IMR-90 (cell line): ENCODE measurements at regions not wholly inside any gene's neighbourhood (a gene's known extent, or its start where the extent isn't known, plus 50 kb on each side); places are given as distances from the start of the nearest gene placed in this dataset.

Source experiments
- CEBPB ChIP-seq: IDR thresholded peaks from 2 replicates; pipeline ENCODE4 v1.6.1; 2012; ENCODE audit warnings: low read depth, low read length, improper control_type of control experiment
- CTCF ChIP-seq: conservative IDR thresholded peaks from 2 replicates; pipeline ENCODE4 v1.5.1; 2012; ENCODE audit warnings: mild to moderate bottlenecking, low read depth, low read length, improper control_type of control experiment
- MAZ ChIP-seq: IDR thresholded peaks from 2 replicates; pipeline ENCODE4 v1.6.1; 2012; ENCODE audit warnings: low read depth, mild to moderate bottlenecking, low read length, improper control_type of control experiment, moderate library complexity, borderline replicate concordance
- MXI1 ChIP-seq: IDR thresholded peaks from 2 replicates; pipeline ENCODE4 v1.6.1; 2012; ENCODE audit warnings: low read depth, mild to moderate bottlenecking, low read length, moderate library complexity, borderline replicate concordance
- NFE2L2 ChIP-seq: fragments of 150-350 bp; IDR thresholded peaks from 2 replicates; pipeline ENCODE4 v1.6.1; 2016; ENCODE audit warnings: low read depth, mild to moderate bottlenecking, low read length
- POLR2A ChIP-seq: IDR thresholded peaks from 2 replicates; pipeline ENCODE4 v1.6.1; 2012; ENCODE audit warnings: mild to moderate bottlenecking, low read depth, low read length
- SMC3 ChIP-seq: fragments of 150-350 bp; IDR thresholded peaks from 2 replicates; pipeline ENCODE4 v1.6.1; 2016; ENCODE audit warnings: low read depth, mild to moderate bottlenecking, antibody characterized with exemption, low read length, moderate library complexity
- USF2 ChIP-seq: fragments of 150-350 bp; IDR thresholded peaks from 2 replicates; pipeline ENCODE4 v1.6.1; 2017; ENCODE audit warnings: mild to moderate bottlenecking, antibody characterized with exemption, low read length, low read depth

DNA sequence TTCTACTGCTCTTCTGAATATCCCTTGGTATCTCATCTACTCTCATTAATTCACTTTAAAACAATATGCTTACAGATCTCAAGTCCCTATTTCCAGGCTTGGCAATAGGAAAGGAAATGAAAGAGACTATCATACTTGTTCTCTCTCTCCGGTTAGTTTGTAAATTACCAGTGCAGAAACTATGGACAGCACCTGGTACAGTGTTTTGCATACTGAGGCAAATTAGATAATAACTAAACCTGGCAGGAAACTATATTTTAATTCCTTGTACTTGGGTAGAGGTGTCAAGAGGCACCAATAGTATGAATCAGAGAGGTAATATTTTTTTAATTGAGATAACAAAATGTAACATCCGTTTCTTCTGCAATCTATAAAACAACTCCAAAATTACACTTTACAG is 97.7 kb upstream of the TMEM196 start:
- TF ChIP-seq CTCF (no peak), CEBPB (no peak), USF2 (no peak), MXI1 (no peak), MAZ (no peak), POLR2A (no peak), SMC3 (no peak), NFE2L2 (no peak)
